ENCODE measurements at regions not wholly inside any gene's neighbourhood (a gene's known extent, or its start where the extent isn't known, plus 50 kb on each side); places are given as distances from the start of the nearest gene placed in this dataset.

DNA sequence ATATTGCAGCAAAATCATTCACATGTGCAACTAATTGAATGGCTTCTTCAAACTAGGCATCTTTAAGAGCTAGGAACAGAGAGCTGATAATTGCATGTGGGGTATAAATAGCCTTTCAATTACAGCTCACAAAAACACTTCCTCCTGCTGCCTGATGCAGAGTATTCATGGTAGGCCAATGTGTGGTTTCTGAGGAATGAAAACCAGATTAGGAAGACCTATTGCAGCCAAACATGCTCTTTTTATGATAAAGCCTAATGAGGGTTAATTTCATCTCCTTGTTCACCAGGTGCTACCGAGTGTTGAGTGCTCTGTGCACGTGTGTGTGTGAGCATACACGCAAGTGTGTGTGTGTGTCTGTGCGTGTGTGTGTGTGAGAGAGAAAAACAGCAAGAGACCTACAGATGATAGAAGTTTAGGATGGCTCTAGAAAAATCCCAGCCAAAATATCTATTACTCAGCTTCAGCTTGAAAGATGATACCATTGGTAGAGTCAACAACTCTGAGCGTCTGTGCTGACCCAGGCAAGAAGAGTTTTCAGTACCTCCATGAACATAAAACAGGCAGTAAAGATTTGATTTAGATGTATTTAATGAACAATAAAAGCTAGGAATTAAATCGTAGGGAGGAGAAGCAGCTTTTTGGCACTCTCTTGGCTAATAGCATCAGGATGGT is 448.5 kb upstream of the ANKRD30A start:
- intact Hi-C loops (cut with micrococcal nuclease), result no loop called here
- TF ChIP-seq JUND (IDR thresholded peaks at IDR 0.05) (no peak), FOSL1 (IDR thresholded peaks at IDR 0.05; ENCODE audit: low read depth) (no peak), EGR1 (IDR thresholded peaks at IDR 0.05; ENCODE audit: low read depth) (no peak), ZNF274 (IDR thresholded peaks at IDR 0.05; ENCODE audit: low read depth, low read length) (no peak), CBX3 (IDR thresholded peaks at IDR 0.05; ENCODE audit: low read depth) (no peak), SIN3A (IDR thresholded peaks at IDR 0.05; ENCODE audit: low read depth) (no peak), ZFX (IDR thresholded peaks at IDR 0.05) (no peak), RAD21 (IDR thresholded peaks at IDR 0.05; ENCODE audit: low read depth) (no peak), EZH2phosphoT487 (IDR thresholded peaks at IDR 0.05; ENCODE audit: borderline replicate concordance) (no peak), SP1 (IDR thresholded peaks at IDR 0.05; ENCODE audit: low read depth) (no peak), CEBPB (IDR thresholded peaks at IDR 0.05; ENCODE audit: low read depth) (no peak), TCF7L2 (IDR thresholded peaks at IDR 0.05; ENCODE audit: borderline replicate concordance, extremely low read depth, insufficient read depth, insufficient read length) (no peak)
- TF ChIP-seq, protein P1, sequence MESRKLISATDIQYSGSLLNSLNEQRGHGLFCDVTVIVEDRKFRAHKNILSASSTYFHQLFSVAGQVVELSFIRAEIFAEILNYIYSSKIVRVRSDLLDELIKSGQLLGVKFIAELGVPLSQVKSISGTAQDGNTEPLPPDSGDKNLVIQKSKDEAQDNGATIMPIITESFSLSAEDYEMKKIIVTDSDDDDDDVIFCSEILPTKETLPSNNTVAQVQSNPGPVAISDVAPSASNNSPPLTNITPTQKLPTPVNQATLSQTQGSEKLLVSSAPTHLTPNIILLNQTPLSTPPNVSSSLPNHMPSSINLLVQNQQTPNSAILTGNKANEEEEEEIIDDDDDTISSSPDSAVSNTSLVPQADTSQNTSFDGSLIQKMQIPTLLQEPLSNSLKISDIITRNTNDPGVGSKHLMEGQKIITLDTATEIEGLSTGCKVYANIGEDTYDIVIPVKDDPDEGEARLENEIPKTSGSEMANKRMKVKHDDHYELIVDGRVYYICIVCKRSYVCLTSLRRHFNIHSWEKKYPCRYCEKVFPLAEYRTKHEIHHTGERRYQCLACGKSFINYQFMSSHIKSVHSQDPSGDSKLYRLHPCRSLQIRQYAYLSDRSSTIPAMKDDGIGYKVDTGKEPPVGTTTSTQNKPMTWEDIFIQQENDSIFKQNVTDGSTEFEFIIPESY (IDR thresholded peaks at IDR 0.05; ENCODE audit: extremely low read depth, insufficient replicate concordance, low read length), result no peak
- TF ChIP-seq, protein P2, sequence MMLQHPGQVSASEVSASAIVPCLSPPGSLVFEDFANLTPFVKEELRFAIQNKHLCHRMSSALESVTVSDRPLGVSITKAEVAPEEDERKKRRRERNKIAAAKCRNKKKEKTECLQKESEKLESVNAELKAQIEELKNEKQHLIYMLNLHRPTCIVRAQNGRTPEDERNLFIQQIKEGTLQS (IDR thresholded peaks at IDR 0.05), result no peak
- TF ChIP-seq, protein P3, sequence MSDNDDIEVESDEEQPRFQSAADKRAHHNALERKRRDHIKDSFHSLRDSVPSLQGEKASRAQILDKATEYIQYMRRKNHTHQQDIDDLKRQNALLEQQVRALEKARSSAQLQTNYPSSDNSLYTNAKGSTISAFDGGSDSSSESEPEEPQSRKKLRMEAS (IDR thresholded peaks at IDR 0.05), result no peak
- TF ChIP-seq, protein P4, sequence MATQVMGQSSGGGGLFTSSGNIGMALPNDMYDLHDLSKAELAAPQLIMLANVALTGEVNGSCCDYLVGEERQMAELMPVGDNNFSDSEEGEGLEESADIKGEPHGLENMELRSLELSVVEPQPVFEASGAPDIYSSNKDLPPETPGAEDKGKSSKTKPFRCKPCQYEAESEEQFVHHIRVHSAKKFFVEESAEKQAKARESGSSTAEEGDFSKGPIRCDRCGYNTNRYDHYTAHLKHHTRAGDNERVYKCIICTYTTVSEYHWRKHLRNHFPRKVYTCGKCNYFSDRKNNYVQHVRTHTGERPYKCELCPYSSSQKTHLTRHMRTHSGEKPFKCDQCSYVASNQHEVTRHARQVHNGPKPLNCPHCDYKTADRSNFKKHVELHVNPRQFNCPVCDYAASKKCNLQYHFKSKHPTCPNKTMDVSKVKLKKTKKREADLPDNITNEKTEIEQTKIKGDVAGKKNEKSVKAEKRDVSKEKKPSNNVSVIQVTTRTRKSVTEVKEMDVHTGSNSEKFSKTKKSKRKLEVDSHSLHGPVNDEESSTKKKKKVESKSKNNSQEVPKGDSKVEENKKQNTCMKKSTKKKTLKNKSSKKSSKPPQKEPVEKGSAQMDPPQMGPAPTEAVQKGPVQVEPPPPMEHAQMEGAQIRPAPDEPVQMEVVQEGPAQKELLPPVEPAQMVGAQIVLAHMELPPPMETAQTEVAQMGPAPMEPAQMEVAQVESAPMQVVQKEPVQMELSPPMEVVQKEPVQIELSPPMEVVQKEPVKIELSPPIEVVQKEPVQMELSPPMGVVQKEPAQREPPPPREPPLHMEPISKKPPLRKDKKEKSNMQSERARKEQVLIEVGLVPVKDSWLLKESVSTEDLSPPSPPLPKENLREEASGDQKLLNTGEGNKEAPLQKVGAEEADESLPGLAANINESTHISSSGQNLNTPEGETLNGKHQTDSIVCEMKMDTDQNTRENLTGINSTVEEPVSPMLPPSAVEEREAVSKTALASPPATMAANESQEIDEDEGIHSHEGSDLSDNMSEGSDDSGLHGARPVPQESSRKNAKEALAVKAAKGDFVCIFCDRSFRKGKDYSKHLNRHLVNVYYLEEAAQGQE (IDR thresholded peaks at IDR 0.05; ENCODE audit: low read depth), result no peak
- TF ChIP-seq, protein P5, sequence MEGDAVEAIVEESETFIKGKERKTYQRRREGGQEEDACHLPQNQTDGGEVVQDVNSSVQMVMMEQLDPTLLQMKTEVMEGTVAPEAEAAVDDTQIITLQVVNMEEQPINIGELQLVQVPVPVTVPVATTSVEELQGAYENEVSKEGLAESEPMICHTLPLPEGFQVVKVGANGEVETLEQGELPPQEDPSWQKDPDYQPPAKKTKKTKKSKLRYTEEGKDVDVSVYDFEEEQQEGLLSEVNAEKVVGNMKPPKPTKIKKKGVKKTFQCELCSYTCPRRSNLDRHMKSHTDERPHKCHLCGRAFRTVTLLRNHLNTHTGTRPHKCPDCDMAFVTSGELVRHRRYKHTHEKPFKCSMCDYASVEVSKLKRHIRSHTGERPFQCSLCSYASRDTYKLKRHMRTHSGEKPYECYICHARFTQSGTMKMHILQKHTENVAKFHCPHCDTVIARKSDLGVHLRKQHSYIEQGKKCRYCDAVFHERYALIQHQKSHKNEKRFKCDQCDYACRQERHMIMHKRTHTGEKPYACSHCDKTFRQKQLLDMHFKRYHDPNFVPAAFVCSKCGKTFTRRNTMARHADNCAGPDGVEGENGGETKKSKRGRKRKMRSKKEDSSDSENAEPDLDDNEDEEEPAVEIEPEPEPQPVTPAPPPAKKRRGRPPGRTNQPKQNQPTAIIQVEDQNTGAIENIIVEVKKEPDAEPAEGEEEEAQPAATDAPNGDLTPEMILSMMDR (IDR thresholded peaks at IDR 0.05 in 2 of 3, conservative IDR thresholded peaks at IDR 0.05 in 1 of 3; ENCODE audit: borderline replicate concordance in 1 of 3, insufficient read depth in 1 of 3, low read depth in 2 of 3, low read length in 2 of 3), result no peak
- no peaks in the 10 kb centered on the region for H4K20me1 ChIP-seq (ENCODE audit: insufficient read depth)
- no peak overlapping the region for H3K9ac ChIP-seq (ENCODE audit: low read length)
- H3K4me2 ChIP-seq (ENCODE audit: low read length), result no peak overlapping the region
- no peak overlapping the region for H2AFZ ChIP-seq (ENCODE audit: low read depth, low read length, poor library complexity, severe bottlenecking)
- H3K36me3 ChIP-seq (ENCODE audit: control insufficient read depth in 1 of 2, insufficient read depth in 2 of 2, low read length in 2 of 2), result no peaks in the 10 kb centered on the region; a peak in 1 of 4 replicates
- ChIA-PET RAD21 (ENCODE audit: low non-redundant PET in 1 of 2, low total read pairs in 2 of 2, uncharacterized antibody in 2 of 2, unreplicated experiment in 2 of 2) (no interaction called here), POLR2A (no interaction called here), CTCF (no interaction called here)
- H3K27ac ChIP-seq (ENCODE audit: low read depth, low read length), result no peak overlapping the region
- no peak for ATAC-seq
- H3K79me2 ChIP-seq (ENCODE audit: insufficient read depth, low read length), result no peaks in the 10 kb centered on the region
- H3K4me1 ChIP-seq (ENCODE audit: control insufficient read depth in 1 of 2, insufficient read depth in 2 of 2, low read length in 2 of 2), result no peaks in the 10 kb centered on the region
- no peak overlapping the region for H3K4me3 ChIP-seq (replicated peaks in 1 of 2; ENCODE audit: low read depth in 1 of 2, low read length in 2 of 2)
- H3K9me2 ChIP-seq (ENCODE audit: insufficient read depth), result no peaks in the 10 kb centered on the region
- no peak for DNase-seq (ENCODE audit: low read depth, low spot score)
- no peaks in the 10 kb centered on the region for H3K27me3 ChIP-seq (ENCODE audit: insufficient read depth, low read length)
- H3K9me3 ChIP-seq (ENCODE audit: control insufficient read depth in 1 of 2, insufficient read depth in 1 of 2, low read depth in 1 of 2, low read length in 2 of 2), result peaks cover 7 to 20% of the 10 kb centered on the region in 2 experiments; a peak in 2 of 4 replicates
- no TSS peak for BruUV-seq (replicated peaks)
